ENCODE measurements at regions not wholly inside any gene's neighbourhood (a gene's known extent, or its start where the extent isn't known, plus 50 kb on each side); places are given as distances from the start of the nearest gene placed in this dataset.

DNA sequence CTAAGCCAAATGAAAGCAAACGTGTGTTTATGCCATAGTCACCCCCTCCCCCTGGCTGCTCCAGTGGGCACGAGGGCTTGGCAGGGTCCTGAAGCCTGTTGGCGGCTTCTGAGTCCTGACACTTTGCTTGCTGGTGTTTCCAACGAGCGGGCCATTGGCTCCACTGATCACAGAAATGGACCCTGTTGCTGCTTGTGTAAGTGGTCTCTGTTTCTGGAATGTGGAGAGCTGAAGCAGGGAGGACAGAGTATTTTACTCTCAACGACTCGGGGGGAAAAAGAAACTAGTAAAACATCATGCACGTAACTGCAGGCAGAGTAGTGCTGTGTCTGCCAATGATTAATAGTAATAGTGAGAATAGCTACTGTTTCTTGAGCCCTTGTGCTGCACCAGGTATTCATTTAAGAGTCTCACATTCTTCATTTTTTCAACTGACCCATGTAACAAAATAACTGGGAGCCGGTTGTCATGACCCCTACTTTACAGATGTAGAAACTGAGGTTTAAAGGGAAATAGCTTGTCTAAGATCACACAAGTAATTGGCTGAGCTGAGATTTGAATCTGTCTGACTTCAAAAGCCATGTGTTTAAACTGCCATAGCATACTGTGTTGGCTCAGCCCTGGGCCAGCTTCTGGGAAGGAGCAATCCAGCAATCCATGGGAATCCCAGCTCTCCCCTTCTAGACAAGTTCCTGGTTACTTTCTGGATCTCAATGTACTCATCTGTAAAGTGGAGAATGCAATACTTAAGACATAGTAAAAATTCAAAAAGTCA lies 526.7 kb downstream of the INSC start:
- H3K4me1 ChIP-seq (ENCODE audit: control insufficient read depth in 2 of 2, insufficient read depth in 1 of 2, low read depth in 1 of 2, low read length in 2 of 2): peaks cover 0 to 5% of the 10 kb centered on the region in 2 donors
- H2BK120ac ChIP-seq (ENCODE audit: low read depth, low read length): no peak overlapping the region
- no peaks in the 10 kb centered on the region for H3K9me3 ChIP-seq (replicated peaks in 1 of 2; ENCODE audit: control insufficient read depth in 2 of 2, insufficient read depth in 1 of 2, low read depth in 1 of 2, low read length in 2 of 2)
- peak overlapping the region; percentile 6 for H3K18ac ChIP-seq (ENCODE audit: low read length)
- no peak overlapping the region for H3K14ac ChIP-seq (ENCODE audit: low read length)
- no peak overlapping the region for H4K91ac ChIP-seq (ENCODE audit: low read depth, low read length, poor library complexity)
- H2BK15ac ChIP-seq (ENCODE audit: low read length): no peak overlapping the region
- H2AK5ac ChIP-seq (ENCODE audit: low read depth, low read length): no peak overlapping the region
- H3K9ac ChIP-seq (ENCODE audit: low read depth, low read length, poor library complexity): no peak overlapping the region
- H3K4me2 ChIP-seq (ENCODE audit: insufficient read depth, low read length, poor library complexity, severe bottlenecking): no peak overlapping the region
- no peak overlapping the region for H4K8ac ChIP-seq (ENCODE audit: low read depth, low read length)
- WGBS, 2 donors (ENCODE audit: extremely low coverage in 2 of 2, insufficient read length in 2 of 2, insufficient replicate concordance in 1 of 2): no CpG with 5 or more reads among the region's 9 CpGs
- H3K79me1 ChIP-seq (ENCODE audit: low read depth, low read length): no peaks in the 10 kb centered on the region
- no peak overlapping the region for H3K4ac ChIP-seq (ENCODE audit: low read length)
- H2BK12ac ChIP-seq (ENCODE audit: low read length): no peak overlapping the region
- H3K23ac ChIP-seq (ENCODE audit: low read depth, low read length, poor library complexity): no peak overlapping the region
- H3K27ac ChIP-seq (replicated peaks; ENCODE audit: low read length): no peak overlapping the region
- H3K27me3 ChIP-seq (ENCODE audit: control insufficient read depth in 3 of 3, insufficient read depth in 3 of 3, low read depth in 1 of 3, low read length in 3 of 3): peaks cover 0 to 10% (median 0%) of the 10 kb centered on the region in 3 experiments
- H3K36me3 ChIP-seq (replicated peaks in 1 of 2; ENCODE audit: control insufficient read depth in 2 of 2, insufficient read depth in 2 of 2, low read length in 2 of 2): peaks cover 0 to 2% of the 10 kb centered on the region in 2 donors
- H3K4me3 ChIP-seq (ENCODE audit: low read length in 2 of 2): no peak overlapping the region
- DNase-seq (ENCODE audit: low spot score): no peak
- H2BK5ac ChIP-seq (ENCODE audit: low read length): no peak overlapping the region
- H2AFZ ChIP-seq (ENCODE audit: low read length): no peak overlapping the region

- no peak overlapping the region for H4K91ac ChIP-seq (ENCODE audit: low read depth, low read length, poor library complexity)
These were observed 530.5 kb downstream of the INSC start for GRCh38 chr11:15645201-15645600.

DNA sequence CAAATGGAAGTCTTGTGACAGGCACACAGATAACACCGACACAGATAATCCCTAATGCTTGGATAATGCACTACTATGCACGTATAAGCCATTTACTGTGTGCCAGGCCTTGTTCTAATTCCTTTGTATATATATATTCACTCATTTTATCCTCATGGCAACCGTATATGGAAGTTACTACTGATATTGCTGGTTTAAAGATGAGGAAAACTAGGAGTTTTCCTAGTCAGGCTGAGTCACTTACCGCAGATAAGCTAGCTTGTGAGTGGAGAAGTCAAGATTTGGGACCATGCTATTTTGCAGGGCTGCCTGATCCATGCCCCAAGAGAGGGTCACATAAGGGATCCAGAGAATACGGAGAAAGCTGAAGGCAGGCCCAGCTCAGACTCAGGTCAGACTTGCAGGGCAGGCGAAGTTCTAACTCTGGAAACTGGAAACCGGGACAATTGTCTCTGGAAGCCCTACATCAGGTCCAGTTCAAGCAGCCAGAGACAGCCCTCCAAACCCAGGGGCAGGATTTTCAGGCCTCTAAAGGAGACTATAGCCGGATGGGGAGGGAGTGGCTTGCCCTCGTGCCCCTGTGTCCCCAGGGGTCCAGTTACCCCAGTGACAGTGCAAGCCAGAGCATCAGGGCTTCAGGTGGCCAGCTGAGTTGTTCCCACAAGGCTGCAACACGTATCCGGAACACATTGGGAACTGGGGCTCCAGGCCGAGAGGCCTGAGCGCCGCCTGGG lies 534.8 kb downstream of the INSC start:
- no CpG with 5 or more reads among the region's 14 CpGs for WGBS, 2 donors (ENCODE audit: extremely low coverage in 2 of 2, insufficient read length in 2 of 2, insufficient replicate concordance in 1 of 2)
- no peaks in the 10 kb centered on the region for H3K79me1 ChIP-seq (ENCODE audit: low read depth, low read length)
- DNase-seq (ENCODE audit: low spot score): no peak
- no peaks in the 10 kb centered on the region for H3K9me3 ChIP-seq (replicated peaks in 1 of 2; ENCODE audit: control insufficient read depth in 2 of 2, insufficient read depth in 1 of 2, low read depth in 1 of 2, low read length in 2 of 2)
- H2AK5ac ChIP-seq (ENCODE audit: low read depth, low read length): no peak overlapping the region
- H3K18ac ChIP-seq (ENCODE audit: low read length): peak overlapping the region; percentile 90
- H3K9ac ChIP-seq (ENCODE audit: low read depth, low read length, poor library complexity): no peak overlapping the region
- H3K14ac ChIP-seq (ENCODE audit: low read length): peak overlapping the region; percentile 91
- H3K36me3 ChIP-seq (replicated peaks in 1 of 2; ENCODE audit: control insufficient read depth in 2 of 2, insufficient read depth in 2 of 2, low read length in 2 of 2): no peaks in the 10 kb centered on the region
- peak overlapping the region; percentile 95 for H4K8ac ChIP-seq (ENCODE audit: low read depth, low read length)
- peak overlapping the region; percentile 60 for H2BK15ac ChIP-seq (ENCODE audit: low read length)
- peak overlapping the region; percentile 59 for H2BK12ac ChIP-seq (ENCODE audit: low read length)
- H3K27ac ChIP-seq (replicated peaks; ENCODE audit: low read length): peak overlapping the region; percentile 41
- peaks cover 0 to 3% (median 0%) of the 10 kb centered on the region in 3 experiments for H3K27me3 ChIP-seq (ENCODE audit: control insufficient read depth in 3 of 3, insufficient read depth in 3 of 3, low read depth in 1 of 3, low read length in 3 of 3)
- H3K4ac ChIP-seq (ENCODE audit: low read length): no peak overlapping the region
- peaks cover 13 to 19% of the 10 kb centered on the region in 2 donors for H3K4me1 ChIP-seq (ENCODE audit: control insufficient read depth in 2 of 2, insufficient read depth in 1 of 2, low read depth in 1 of 2, low read length in 2 of 2)
- H3K23ac ChIP-seq (ENCODE audit: low read depth, low read length, poor library complexity): no peak overlapping the region
- no peak overlapping the region for H3K4me2 ChIP-seq (ENCODE audit: insufficient read depth, low read length, poor library complexity, severe bottlenecking)
- no peak overlapping the region for H3K4me3 ChIP-seq (ENCODE audit: low read length in 2 of 2)
- no peak overlapping the region for H2BK5ac ChIP-seq (ENCODE audit: low read length)
- H2BK120ac ChIP-seq (ENCODE audit: low read depth, low read length): no peak overlapping the region
- H2AFZ ChIP-seq (ENCODE audit: low read length): peak overlapping the region; percentile 97
- H4K91ac ChIP-seq (ENCODE audit: low read depth, low read length, poor library complexity): no peak overlapping the region

More at GRCh38 chr11:15645201-15645600, 530.5 kb downstream of the INSC start:
- Histone ChIP-seq H3K18ac (ENCODE audit: low read length) (no peak overlapping the region), H2AFZ (ENCODE audit: low read length) (no peak overlapping the region), H2BK120ac (ENCODE audit: low read depth, low read length) (no peak overlapping the region), H3K79me1 (ENCODE audit: low read depth, low read length) (no peaks in the 10 kb centered on the region), H2AK5ac (ENCODE audit: low read depth, low read length) (no peak overlapping the region), H2BK12ac (ENCODE audit: low read length) (no peak overlapping the region), H3K4me3 (ENCODE audit: low read length in 2 of 2) (no peak overlapping the region), H3K14ac (ENCODE audit: low read length) (no peak overlapping the region), H2BK5ac (ENCODE audit: low read length) (no peak overlapping the region), H3K36me3 (replicated peaks in 1 of 2; ENCODE audit: control insufficient read depth in 2 of 2, insufficient read depth in 2 of 2, low read length in 2 of 2) (peaks cover 0 to 2% of the 10 kb centered on the region in 2 donors), H3K23ac (ENCODE audit: low read depth, low read length, poor library complexity) (no peak overlapping the region), H3K9ac (ENCODE audit: low read depth, low read length, poor library complexity) (no peak overlapping the region), H3K4me2 (ENCODE audit: insufficient read depth, low read length, poor library complexity, severe bottlenecking) (no peak overlapping the region), H3K27me3 (ENCODE audit: control insufficient read depth in 3 of 3, insufficient read depth in 3 of 3, low read depth in 1 of 3, low read length in 3 of 3) (peaks cover 0 to 10% (median 0%) of the 10 kb centered on the region in 3 experiments), H3K4ac (ENCODE audit: low read length) (no peak overlapping the region), H3K27ac (replicated peaks; ENCODE audit: low read length) (no peak overlapping the region), H3K9me3 (replicated peaks in 1 of 2; ENCODE audit: control insufficient read depth in 2 of 2, insufficient read depth in 1 of 2, low read depth in 1 of 2, low read length in 2 of 2) (no peaks in the 10 kb centered on the region), H3K4me1 (ENCODE audit: control insufficient read depth in 2 of 2, insufficient read depth in 1 of 2, low read depth in 1 of 2, low read length in 2 of 2) (peaks cover 5 to 9% of the 10 kb centered on the region in 2 donors), H2BK15ac (ENCODE audit: low read length) (no peak overlapping the region), H4K8ac (ENCODE audit: low read depth, low read length) (no peak overlapping the region)
- no CpG with 5 or more reads among the region's 1 CpG for WGBS, 2 donors (ENCODE audit: extremely low coverage in 2 of 2, insufficient read length in 2 of 2, insufficient replicate concordance in 1 of 2)
- no peak for DNase-seq (ENCODE audit: low spot score)

Measured in neuronal stem cell (in vitro differentiated cells).